ENCODE measurements at regions not wholly inside any gene's neighbourhood (a gene's known extent, or its start where the extent isn't known, plus 50 kb on each side); places are given as distances from the start of the nearest gene placed in this dataset.

GRCh38 chr19:28075229-28075628 lies 1137.7 kb downstream of the UQCRFS1 start:
- TF ChIP-seq, protein P1, sequence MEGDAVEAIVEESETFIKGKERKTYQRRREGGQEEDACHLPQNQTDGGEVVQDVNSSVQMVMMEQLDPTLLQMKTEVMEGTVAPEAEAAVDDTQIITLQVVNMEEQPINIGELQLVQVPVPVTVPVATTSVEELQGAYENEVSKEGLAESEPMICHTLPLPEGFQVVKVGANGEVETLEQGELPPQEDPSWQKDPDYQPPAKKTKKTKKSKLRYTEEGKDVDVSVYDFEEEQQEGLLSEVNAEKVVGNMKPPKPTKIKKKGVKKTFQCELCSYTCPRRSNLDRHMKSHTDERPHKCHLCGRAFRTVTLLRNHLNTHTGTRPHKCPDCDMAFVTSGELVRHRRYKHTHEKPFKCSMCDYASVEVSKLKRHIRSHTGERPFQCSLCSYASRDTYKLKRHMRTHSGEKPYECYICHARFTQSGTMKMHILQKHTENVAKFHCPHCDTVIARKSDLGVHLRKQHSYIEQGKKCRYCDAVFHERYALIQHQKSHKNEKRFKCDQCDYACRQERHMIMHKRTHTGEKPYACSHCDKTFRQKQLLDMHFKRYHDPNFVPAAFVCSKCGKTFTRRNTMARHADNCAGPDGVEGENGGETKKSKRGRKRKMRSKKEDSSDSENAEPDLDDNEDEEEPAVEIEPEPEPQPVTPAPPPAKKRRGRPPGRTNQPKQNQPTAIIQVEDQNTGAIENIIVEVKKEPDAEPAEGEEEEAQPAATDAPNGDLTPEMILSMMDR (IDR thresholded peaks at IDR 0.05; ENCODE audit: insufficient read depth, low read length): no peak
- no peak for TF ChIP-seq POLR2AphosphoS5 (IDR thresholded peaks at IDR 0.05; ENCODE audit: low read depth)
- TF ChIP-seq REST (IDR thresholded peaks at IDR 0.05; ENCODE audit: insufficient replicate concordance, low read depth): no peak
- TF ChIP-seq SPI1 (IDR thresholded peaks at IDR 0.05; ENCODE audit: borderline replicate concordance, low read depth): no peak
- TF ChIP-seq GABPA (IDR thresholded peaks at IDR 0.05; ENCODE audit: low read depth): no peak
